Ramos (cell line): ENCODE measurements at regions not wholly inside any gene's neighbourhood (a gene's known extent, or its start where the extent isn't known, plus 50 kb on each side); places are given as distances from the start of the nearest gene placed in this dataset.
"Not testable (repeated sequence)": the region's sequence is repeated elsewhere in the genome, so short reads cannot be mapped to it uniquely, and the experiment has no call there.

Source experiments
- in situ Hi-C: fragments of 300-500 bp; cut with MboI; formaldehyde crosslinking; loops from one replicate; pipeline ENCODE4 v1.14.3; 2022; ENCODE audit warnings: low sequenced_read_pairs; ENCODE audit not compliant: unreplicated experiment

DNA sequence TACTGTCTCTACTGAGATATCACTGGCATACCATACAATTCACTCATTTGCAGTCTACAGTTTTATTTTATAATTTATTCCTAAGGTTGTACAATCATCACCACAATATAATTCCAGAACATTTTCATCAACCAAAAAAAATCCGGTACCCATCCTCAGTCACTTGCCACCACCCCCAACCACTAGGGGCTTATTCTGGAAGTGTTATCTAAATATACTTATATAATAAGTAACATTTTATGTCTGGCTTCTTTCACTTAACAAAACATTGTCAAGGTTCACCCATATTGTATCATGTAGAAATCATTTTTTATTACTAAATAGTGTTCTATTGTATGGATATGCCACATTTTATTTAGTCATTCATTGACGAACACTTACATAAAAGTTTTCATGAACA, 440.8 kb downstream of the RNF144A start:
- in situ Hi-C loops: no loop called here

DNA sequence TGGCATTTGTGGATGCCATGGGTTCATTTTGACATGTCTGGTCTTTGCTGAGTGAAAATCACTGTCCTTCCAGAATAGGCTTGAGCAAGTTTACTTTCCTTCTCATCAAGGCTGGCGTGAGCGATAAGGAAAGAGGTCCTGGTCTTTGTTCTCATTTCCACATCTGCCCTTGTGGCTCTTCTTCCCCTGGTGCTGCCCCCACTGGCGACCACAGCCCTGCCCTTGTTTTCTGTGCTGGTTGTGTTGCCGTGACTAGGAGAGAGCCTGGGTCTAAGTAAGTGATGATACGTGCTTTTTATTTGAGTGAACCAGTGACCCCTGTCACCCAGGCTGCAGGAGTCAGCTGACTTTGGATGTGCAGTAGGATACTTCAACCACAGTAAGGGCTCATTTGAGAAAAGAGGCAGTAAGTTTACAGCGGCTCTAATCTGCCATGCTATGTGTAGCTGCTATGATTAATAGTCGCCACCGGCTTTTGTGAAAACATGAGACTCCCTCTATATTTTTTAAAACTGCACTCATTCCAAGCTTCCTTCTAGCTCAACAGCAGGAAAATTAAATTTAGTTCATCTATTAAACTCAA, 441.7 kb downstream of the RNF144A start:
- in situ Hi-C loops: no loop called here

DNA sequence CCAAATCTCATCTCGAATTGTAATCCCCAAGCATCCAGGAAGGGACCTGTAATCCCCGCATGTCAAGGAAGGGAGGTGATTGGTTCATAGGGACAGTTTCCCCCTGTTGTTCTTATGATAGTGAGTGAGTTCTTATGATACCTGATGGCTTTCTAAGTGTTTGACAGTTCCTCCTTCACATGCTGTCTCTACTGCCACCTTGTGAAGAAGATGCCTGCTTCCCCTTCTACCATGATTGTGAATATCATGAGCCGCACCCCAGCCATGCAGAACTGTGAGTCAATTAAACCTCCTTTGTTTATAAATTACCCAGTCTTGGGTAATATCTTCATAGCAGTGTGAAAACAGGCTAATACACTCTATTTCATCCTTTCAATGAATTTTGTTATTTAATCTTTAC, 446.7 kb downstream of the RNF144A start:
- in situ Hi-C loops: no loop called here

DNA sequence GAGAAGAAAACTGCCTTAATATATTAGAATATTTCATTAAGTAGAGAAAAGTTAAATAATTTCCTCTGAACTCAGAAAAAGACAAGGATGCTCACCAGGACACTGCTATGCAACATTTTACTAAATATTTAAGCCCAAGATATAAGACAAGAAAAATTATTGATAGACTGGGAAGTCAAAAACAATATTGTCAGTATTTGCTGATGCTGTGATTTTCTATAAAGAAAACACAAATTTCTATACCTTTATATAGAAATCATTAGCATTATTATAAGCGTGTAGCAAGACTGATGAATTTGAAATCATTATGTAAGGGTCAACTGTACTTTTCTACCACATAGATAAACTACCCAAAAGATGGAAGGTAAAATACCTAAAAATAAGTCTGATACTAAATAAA, 451.0 kb downstream of the RNF144A start:
- in situ Hi-C loops: no loop called here

DNA sequence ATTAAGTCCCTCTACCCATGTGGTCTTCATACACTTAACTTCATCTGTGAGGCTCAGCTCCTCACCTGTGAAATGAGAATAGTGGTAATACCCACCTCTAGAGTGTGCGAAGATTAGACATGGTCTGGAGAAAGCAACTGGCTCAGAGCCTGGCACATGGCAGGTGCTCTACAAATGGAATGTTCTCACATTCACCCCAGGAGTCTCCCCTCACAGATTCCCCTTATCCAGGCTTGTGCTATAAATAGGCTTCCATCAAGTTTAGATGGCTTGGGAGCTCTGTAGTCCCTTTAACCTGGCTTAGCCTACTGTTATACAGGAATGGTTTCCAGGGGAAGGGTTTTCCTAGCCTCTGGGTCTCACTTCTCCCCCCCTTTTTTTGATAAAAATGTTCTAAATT, 455.9 kb downstream of the RNF144A start:
- in situ Hi-C loops: no loop called here

DNA sequence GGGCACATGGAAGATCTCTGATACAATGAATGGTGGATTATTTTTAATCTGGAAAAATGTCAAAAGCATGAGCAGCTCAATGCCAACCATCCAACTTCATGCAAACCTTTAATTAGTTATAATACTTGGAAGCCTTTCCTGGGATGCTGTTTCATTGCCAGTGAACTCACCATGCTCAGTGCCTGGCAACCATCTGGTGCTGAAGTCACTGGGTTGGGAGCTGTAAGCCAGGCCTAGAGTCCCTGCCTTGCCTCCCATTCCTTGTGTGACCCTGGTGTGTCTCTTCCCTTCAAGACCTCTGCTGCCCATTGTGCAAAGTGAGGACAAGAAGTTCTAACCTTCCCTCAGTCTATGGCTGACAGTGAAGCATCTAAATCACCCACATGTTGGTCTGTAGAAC, 458.7 kb downstream of the RNF144A start:
- in situ Hi-C loops: no loop called here

DNA sequence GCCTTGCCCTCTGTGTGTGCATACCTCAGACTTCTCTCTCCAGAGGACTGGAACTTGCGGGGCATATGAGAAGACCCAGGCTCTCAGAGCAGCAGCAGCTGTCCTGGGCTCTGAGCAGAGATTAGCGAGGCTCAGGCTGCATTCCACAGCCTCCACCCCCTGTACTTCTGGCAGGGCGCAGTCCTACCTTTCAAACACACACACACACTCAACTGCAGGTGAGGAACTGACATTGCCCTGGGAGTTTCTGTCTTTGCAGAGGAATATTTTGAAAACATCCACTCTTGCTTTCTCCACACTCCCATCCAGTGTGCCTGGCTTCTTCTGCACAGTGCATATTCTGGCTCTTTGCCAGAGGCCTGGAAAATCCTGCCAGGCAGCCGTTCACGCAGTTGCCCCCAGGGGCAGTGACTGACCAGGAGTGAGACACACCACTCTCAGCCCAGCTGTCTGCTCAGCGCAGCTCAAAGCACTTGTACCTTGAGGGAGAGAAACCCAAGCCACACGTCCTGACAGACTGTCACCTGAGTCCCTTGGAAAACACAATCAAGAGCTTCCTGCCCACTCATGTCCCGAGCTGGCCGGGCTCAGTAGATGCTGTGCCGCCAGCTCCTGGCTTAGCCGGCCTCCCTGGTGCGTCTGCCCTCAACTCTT, 460.8 kb downstream of the RNF144A start:
- in situ Hi-C loops: no loop called here

DNA sequence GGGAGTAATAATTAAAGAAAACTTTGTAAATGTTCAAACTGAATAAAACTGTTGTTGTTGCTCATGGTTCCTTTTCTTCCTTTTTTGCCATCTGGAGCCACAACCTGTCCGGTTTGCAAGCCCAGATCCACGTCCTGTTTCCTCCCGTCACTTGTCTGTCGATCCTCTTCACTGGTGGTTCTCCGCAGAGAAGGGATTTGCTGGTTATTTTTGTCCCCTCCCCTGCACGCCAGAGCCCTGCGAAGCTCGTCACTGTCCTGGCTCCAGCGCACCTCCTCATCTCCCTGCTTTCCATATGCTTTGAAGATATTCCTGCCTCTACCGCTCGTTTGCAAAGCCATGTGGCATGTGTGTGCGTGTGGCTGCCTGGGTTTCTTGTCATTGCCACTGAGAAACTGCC, 461.4 kb downstream of the RNF144A start:
- in situ Hi-C loops: no loop called here

DNA sequence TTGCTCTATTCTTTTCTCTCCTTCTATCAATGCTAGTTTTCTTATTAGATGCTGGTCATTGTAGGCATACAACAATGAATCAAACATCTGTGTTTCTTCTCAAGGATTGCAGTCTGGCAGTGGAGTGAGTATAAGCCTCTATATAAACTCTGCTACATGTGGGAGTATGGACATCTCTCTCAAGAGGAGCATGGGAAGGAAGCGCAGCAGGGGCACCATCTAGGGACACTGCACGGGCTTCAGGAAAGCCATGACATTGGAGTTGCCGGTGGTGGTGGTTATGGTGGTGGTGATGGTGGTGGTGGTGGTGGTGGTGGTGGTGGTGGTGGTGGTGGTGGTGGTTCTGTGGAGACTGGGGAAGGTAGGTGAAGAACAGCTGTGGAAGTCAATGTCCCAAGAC, 462.6 kb downstream of the RNF144A start:
- in situ Hi-C loops: no loop called here

DNA sequence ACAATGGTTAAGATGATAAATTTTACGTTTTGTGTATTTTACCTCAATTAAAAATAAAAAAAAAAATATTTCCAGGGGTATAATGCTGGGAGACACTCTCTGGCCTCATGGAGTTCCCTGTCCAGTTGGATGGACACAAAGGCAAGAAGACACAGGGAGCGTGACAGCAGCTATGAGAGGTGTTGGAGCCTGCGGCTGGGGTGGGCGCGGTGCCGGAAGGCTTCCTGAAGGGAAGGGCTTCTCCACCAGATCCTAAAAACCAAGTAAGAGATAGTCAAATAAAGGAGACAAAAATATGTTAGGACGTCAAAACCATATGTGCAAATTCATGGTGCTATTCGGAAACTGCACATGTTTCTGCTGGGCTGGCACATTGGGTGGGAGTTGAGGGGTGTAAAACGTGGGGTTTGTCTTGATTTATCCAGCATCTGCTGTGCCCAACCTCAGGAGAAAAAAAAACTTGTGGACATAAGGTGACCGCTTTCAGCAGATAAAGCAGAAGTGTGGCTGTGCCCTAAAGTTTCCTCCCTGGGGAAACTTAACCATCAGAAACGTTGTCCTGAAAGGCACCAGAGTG, 467.6 kb downstream of the RNF144A start:
- in situ Hi-C loops: no loop called here

DNA sequence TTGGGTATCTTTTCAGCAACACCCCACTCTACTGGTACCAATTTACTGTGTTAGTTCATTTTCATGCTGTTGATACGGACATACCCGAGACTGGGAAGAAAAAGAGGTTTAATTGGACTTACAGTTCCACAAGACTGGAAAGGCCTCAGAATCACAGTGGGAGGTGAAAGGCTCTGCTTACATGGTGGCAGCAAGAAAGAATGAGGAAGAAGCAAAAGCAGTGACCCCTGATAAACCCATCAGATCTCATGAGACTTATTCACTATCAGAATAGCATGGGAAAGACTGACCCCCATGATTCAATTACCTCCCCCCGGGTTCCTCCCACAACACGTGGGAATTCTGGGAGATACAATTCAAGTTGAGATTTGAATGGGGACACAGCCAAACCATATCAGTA, 473.1 kb downstream of the RNF144A start:
- in situ Hi-C loops: not testable (repeated sequence)

DNA sequence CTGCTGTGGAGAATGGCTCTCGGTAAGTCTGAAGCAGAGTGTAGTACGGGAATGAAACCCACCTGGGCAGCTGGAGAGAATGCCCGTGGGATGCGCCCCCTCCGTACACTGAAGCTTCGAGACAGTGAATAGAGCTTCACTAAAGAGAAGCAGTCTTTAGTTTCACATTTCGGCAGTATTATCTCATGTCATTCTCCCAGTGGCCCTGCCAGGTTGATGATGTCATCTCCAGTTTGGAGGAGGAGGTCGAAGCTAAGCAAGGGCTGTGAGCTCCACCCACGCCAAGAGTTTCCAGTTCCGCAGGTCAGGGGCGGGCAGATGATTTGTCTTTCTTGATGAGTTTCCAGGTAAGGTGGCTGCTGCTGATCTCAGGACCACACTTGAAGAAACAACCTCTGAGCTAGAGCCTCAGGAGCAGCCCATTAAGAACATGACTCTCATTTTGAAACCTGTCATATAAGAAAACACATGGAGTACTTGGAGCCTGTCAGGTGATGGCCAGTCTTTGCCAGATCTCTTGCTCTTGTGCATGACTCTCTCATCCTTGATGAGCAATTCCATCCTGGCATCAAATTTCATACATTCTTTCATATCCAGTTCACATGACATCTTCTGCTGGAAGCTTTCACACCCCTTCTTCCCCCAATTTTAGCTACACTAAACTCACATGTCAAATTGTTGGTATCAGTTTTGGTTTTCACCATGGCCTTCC, 475.0 kb downstream of the RNF144A start:
- in situ Hi-C loops: no loop called here

DNA sequence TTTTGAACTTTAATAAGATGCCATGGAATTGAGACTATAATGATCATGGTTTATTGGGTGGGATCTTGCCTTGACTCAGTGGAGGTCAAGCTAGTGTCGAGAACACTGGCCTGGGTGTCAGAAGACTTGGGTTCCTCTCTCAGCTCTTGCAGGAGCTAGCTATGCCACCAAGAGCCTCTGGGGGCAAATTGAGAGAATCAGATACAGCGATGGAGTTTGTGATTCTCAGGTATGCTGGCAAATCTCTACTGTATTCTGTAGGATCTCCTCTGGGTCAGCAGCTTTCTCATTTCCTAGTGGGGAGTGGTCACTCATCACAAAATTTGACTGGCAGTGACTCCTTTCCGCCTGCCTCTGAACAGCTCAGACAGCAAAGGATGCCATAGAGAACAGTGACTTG, 477.0 kb downstream of the RNF144A start:
- in situ Hi-C loops: no loop called here

DNA sequence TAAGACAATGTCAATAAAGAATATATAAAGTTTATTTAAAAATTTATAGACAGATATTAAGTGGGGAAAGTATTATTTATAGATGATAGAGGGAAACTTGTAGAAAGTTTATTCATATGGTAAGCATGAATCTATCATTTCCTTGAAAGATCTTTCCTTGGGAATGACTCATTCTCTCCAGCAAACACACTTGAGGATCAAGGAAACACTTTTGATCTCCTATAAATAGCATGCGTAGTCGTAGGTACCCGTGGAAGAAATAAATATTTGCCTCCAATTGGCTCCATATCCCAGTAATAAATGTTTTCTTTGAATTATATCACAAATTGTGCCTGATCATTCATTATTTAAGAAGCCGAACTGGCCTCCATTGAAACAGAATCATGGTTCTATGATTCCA, 483.4 kb downstream of the RNF144A start:
- in situ Hi-C loops: no loop called here

DNA sequence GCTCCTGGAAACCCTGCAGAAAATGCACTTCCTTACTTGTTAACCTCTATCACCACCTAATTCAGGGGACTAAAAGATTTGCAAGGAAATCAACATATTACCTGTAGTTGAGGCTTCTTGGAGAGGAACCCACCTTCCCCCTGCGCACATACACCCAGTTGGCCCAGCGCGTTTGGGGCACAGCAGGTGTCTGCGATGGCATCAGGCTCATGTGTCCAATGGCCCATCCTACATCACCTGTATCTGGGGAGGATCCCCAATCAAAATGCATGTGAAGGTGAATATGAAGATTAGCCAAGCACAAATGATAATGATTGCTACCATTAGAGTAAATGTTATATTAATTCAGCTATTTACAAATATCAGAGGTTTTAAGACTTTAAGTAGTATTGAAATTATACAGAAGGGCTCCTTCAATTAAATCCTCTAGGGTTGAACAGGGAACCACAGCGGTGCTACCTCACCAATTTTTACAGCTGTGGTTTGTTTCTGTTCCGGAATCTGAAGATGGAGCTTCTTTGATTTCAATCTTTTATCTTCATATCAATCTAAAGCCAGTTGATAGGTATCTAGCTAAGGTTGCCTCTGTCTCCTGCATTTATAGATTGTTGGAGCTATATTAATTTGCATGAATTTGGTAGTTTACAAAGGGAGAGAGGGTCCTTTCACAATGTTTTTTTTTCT, 486.0 kb downstream of the RNF144A start:
- in situ Hi-C loops: no loop called here

DNA sequence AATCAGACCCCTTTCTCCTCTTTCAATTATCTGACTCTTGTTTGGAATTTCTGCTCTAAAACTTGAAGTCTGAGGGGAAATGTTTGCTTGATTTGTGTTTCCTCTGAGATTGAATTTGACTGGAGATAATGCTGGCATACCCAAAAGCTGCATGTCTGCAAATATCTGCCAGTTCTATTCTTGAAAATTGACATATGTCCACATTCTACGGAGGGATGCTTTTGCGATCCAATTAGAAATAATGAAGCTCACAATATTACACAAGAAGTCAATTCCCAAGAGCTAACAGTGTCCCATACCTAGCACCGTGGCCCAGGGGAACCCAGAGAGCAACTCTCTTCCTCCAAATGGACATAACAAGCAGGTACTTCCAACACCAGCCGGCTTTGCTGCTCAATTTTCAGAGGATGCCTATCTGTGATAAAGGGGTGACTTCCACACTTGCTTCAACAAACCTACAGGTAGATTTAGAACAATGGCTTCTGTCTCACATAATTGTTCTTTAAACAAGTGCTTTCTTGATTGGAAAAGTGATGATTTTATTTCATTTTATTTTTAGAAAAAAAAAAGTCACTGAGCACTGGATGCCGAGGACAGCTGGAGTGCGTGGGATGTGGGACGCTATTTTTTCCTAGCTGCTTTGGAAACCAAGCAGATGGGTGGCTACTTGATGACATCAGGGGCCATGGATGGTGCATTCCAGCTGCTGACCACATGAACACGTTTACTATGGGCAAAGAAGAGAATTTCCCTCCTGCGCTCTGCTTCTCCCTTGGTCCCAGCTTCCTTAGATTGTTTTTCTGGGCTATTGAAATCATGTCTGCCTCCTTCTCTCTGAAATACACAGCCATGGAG, 488.9 kb downstream of the RNF144A start:
- in situ Hi-C loops: no loop called here

DNA sequence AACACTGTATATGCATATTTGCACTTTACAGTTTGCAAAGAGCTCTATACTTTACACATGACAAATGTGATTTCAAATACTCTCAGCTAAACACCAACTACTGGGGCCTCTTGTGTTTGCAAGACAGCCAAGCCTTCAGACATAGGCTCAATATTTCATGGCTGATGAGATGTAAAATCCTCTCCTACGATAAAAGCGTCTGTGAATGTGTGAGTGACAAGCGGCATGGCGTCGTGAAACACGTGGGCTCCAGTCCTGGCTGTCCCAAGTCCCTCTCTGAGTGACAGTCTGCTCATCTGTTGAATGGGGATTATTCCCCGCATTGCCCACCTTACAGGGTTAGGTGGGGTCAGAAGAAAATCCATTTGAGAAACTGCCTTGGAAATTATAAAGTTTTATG, 489.8 kb downstream of the RNF144A start:
- in situ Hi-C loops: no loop called here

DNA sequence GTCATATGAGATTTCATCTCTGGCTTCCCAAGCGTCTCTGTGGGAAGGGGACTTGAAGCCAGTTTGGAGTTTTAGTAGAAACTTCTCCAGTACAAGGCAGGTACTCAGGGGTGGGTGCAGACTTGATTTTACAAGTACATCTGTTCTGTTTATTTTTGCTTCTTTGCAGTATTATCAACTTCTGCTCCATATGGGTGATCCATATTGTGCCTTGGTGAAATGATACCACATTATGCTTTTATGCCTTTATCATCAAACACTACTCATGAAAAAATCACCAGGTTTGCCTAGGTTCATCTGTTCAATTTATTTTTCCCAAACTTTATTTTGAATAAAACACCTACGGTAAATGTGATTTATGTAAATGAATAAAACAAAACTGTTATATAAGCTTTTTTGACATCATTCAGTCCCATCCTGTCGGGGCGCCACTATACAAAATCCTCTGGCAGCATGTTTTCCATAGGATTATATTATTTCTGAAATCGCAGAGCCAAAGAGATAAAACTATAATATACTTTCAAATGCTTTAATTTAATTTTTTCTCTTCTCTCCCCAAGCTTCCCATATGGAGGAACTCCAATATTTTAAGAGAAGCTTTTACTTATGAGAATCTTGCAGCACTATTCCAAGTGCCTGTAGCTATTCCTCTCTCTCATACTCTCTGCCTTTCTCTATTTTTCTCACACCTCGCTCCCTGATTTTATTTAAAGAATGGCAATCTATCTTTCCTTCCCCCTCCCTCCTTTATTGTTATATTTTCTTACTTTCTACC, 490.9 kb downstream of the RNF144A start:
- in situ Hi-C loops: no loop called here

DNA sequence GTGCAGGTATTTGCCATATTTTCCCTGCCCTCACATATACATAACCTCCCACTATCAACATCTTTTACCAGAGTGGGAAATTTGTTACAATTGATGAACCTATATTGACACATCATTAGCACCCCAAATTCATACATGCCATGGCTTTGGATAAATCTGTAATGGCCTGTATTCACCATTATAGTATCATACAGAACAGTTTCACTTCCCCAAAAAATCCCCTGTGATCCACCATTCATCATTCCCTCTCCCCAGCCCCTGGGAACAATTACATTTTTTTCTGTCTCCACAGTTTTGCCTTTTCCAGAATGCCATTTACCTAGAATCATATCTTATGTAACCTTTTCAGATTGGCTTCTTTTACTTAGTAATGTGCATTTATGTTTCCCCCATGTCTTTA, 494.5 kb downstream of the RNF144A start:
- in situ Hi-C loops: no loop called here
